H1 (cell line): ENCODE measurements at regions not wholly inside any gene's neighbourhood (a gene's known extent, or its start where the extent isn't known, plus 50 kb on each side); places are given as distances from the start of the nearest gene placed in this dataset.

Experiments
- CTCF ChIA-PET: fragments of 300-600 bp; sonication (Branson Sonifier 250); formaldehyde crosslinking; loops from one replicate; lab custom pipeline; 2021; ENCODE audit not compliant: partially characterized antibody; lab: Charles Lee
- POLR2A ChIA-PET: fragments of 300-600 bp; sonication (Branson Sonifier 250); formaldehyde crosslinking; loops from one replicate; lab custom pipeline; 2021; ENCODE audit warnings: inconsistent platforms; ENCODE audit not compliant: partially characterized antibody; lab: Charles Lee
- DNase-seq, 2 experiments: peaks; one replicate each; pipeline versions ENCODE4 v3.0.0 to v3.0.0-alpha.2; 2010 to 2022; ENCODE audit warnings: low spot score in 2 of 2, low read depth in 1 of 2, mixed read lengths in 1 of 2
- FAIRE-seq: peaks from 2 replicates; lab custom pipeline; 2011; peaks lifted over from hg19 to GRCh38; lab: Jason Lieb, UNC
- H2AFZ ChIP-seq: 2 replicates; pipeline ENCODE4 v1.8.1; 2012; ENCODE audit warnings: low read length, inconsistent platforms
- H2AK5ac ChIP-seq: 2 replicates; pipeline ENCODE4 v1.6.1; 2013; ENCODE audit warnings: low read depth, low read length
- H2BK120ac ChIP-seq: replicated peaks from 2 replicates; pipeline ENCODE3; 2013; ENCODE audit warnings: low read depth, low read length, inconsistent platforms
- H2BK12ac ChIP-seq: 2 replicates; pipeline ENCODE4 v1.6.1; 2013; ENCODE audit warnings: low read depth, low read length
- H2BK15ac ChIP-seq: 2 replicates; pipeline ENCODE4 v1.6.1; 2013; ENCODE audit warnings: low read length
- H2BK20ac ChIP-seq: 2 replicates; pipeline ENCODE4 v1.6.1; 2013; ENCODE audit warnings: low read length
- H2BK5ac ChIP-seq: 2 replicates; pipeline ENCODE4 v1.6.1; 2013; ENCODE audit warnings: low read depth, low read length
- H3K14ac ChIP-seq: 2 replicates; pipeline ENCODE4 v1.6.1; 2013; ENCODE audit warnings: inconsistent platforms; ENCODE audit not compliant: insufficient read length
- H3K18ac ChIP-seq: 2 replicates; pipeline ENCODE4 v1.6.1; 2013; ENCODE audit warnings: low read length; ENCODE audit errors: extremely low read depth
- H3K23ac ChIP-seq: 2 replicates; pipeline ENCODE4 v1.6.1; 2013; ENCODE audit warnings: inconsistent platforms; ENCODE audit not compliant: insufficient read length
- H3K23me2 ChIP-seq: 2 replicates; pipeline ENCODE4 v1.6.1; 2013; ENCODE audit warnings: low read depth, low read length
- H3K27ac ChIP-seq: 2 replicates; pipeline ENCODE4 v1.6.1; 2011; ENCODE audit warnings: low read depth, low read length, inconsistent platforms
- H3K27me3 ChIP-seq, 4 experiments: replicated peaks in 1 of 4; 1 replicate in 1 of 4; 2 replicates in 3 of 4; pipeline versions ENCODE4 v1.6.1 to v1.8.1; 2011 to 2013; ENCODE audit warnings: low read length in 3 of 4, mild to moderate bottlenecking in 3 of 4, inconsistent platforms in 2 of 4, mixed read lengths in 2 of 4, moderate library complexity in 1 of 4; ENCODE audit not compliant: control insufficient read depth in 3 of 4, insufficient read depth in 3 of 4; ENCODE audit errors: extremely low read depth in 1 of 4
- H3K36me3 ChIP-seq, 4 experiments: 2 replicates each; pipeline versions ENCODE4 v1.6.1 to v1.8.1; 2011 to 2013; ENCODE audit warnings: mild to moderate bottlenecking in 4 of 4, low read length in 3 of 4, moderate library complexity in 2 of 4, control low read depth in 1 of 4, inconsistent platforms in 1 of 4; ENCODE audit not compliant: insufficient read depth in 4 of 4, control insufficient read depth in 2 of 4
- H3K4ac ChIP-seq: replicated peaks from 2 replicates; pipeline ENCODE3; 2013; ENCODE audit warnings: low read length, low read depth, mixed read lengths, inconsistent platforms; ENCODE audit not compliant: insufficient read length
- H3K4me1 ChIP-seq, 4 experiments: replicated peaks in 1 of 4; 1 replicate in 1 of 4; 2 replicates in 3 of 4; pipeline versions ENCODE4 v1.6.1 to v1.8.1; 2011 to 2013; ENCODE audit warnings: low read length in 3 of 4, inconsistent platforms in 2 of 4, mixed read lengths in 1 of 4; ENCODE audit not compliant: insufficient read depth in 4 of 4, control insufficient read depth in 3 of 4
- H3K4me2 ChIP-seq, 2 experiments: 2 replicates each; pipeline versions ENCODE4 v1.6.1 to v1.8.1; 2011 to 2013; ENCODE audit warnings: low read depth in 2 of 2, low read length in 2 of 2, control low read depth in 1 of 2, inconsistent platforms in 1 of 2, mild to moderate bottlenecking in 1 of 2; ENCODE audit not compliant: insufficient read depth in 1 of 2
- H3K4me3 ChIP-seq, 4 experiments: fragments of 200-600, 300-600 bp in 1 of 4; sonication (generic), shearing (Covaris generic), sonication (Bioruptor Twin) in 1 of 4; 2 replicates each; pipeline versions ENCODE4 v1.5.1 to v1.8.1; 2011 to 2016; ENCODE audit warnings: low read length in 4 of 4, low read depth in 3 of 4, control low read depth in 2 of 4, inconsistent platforms in 2 of 4, mild to moderate bottlenecking in 2 of 4, mixed read lengths in 1 of 4, moderate library complexity in 1 of 4; ENCODE audit not compliant: insufficient read depth in 2 of 4; ENCODE audit errors: extremely low read depth in 1 of 4
- H3K56ac ChIP-seq: replicated peaks from 2 replicates; pipeline ENCODE3; 2013; ENCODE audit warnings: low read depth, mild to moderate bottlenecking, mixed read lengths, low read length, inconsistent platforms; ENCODE audit not compliant: insufficient read length
- H3K79me1 ChIP-seq: 2 replicates; pipeline ENCODE4 v1.6.1; 2013; ENCODE audit warnings: low read depth, low read length, control low read depth
- H3K79me2 ChIP-seq, 2 experiments: 2 replicates each; pipeline versions ENCODE4 v1.6.1 to v1.8.1; 2012 to 2013; ENCODE audit warnings: low read length in 2 of 2, mild to moderate bottlenecking in 2 of 2, inconsistent platforms in 1 of 2; ENCODE audit not compliant: insufficient read depth in 2 of 2, control insufficient read depth in 1 of 2
- H3K9ac ChIP-seq, 4 experiments: replicated peaks in 1 of 4; 1 replicate in 1 of 4; 2 replicates in 3 of 4; pipeline versions ENCODE4 v1.6.1 to v1.8.1; 2011 to 2013; ENCODE audit warnings: low read depth in 3 of 4, low read length in 3 of 4, control low read depth in 2 of 4, mild to moderate bottlenecking in 2 of 4, moderate library complexity in 2 of 4, inconsistent platforms in 1 of 4; ENCODE audit errors: extremely low read depth in 1 of 4
- H3K9me3 ChIP-seq, 2 experiments: 2 replicates each; pipeline versions ENCODE4 v1.6.1 to v1.8.1; 2012 to 2013; ENCODE audit warnings: mild to moderate bottlenecking in 2 of 2, moderate library complexity in 2 of 2, control low read depth in 1 of 2, inconsistent platforms in 1 of 2, low read depth in 1 of 2, low read length in 1 of 2, mixed read lengths in 1 of 2; ENCODE audit not compliant: insufficient read depth in 2 of 2
- H4K20me1 ChIP-seq, 2 experiments: replicated peaks in 1 of 2; 2 replicates each; pipeline versions ENCODE3 to v1.8.1; 2011 to 2013; ENCODE audit warnings: inconsistent platforms in 2 of 2, low read length in 2 of 2, mild to moderate bottlenecking in 1 of 2; ENCODE audit not compliant: insufficient read depth in 2 of 2, control insufficient read depth in 1 of 2
- H4K5ac ChIP-seq: 2 replicates; pipeline ENCODE4 v1.6.1; 2013; ENCODE audit warnings: low read length, low read depth, mixed read lengths, inconsistent platforms; ENCODE audit not compliant: insufficient read length
- H4K8ac ChIP-seq: 2 replicates; pipeline ENCODE4 v1.8.0; 2013; ENCODE audit warnings: mild to moderate bottlenecking, moderate library complexity, low read length, inconsistent platforms; ENCODE audit not compliant: insufficient read depth; ENCODE audit errors: extremely low read depth
- H4K91ac ChIP-seq: replicated peaks from 2 replicates; pipeline ENCODE3; 2013; ENCODE audit warnings: low read length, mixed read lengths, inconsistent platforms; ENCODE audit not compliant: insufficient read length
- ATF2 ChIP-seq: IDR thresholded peaks from 2 replicates; pipeline ENCODE4 v1.6.1; 2012; ENCODE audit warnings: low read length, inconsistent platforms
- ATF3 ChIP-seq: IDR thresholded peaks from 2 replicates; pipeline ENCODE4 v1.6.1; 2011; ENCODE audit warnings: low read depth, mild to moderate bottlenecking, low read length; ENCODE audit not compliant: insufficient read depth
- BCL11A ChIP-seq, 2 experiments: IDR thresholded peaks; one replicate each; pipeline ENCODE4 v1.6.1; 2011; ENCODE audit warnings: low read depth in 2 of 2, low read length in 2 of 2, mild to moderate bottlenecking in 2 of 2
- CEBPB ChIP-seq: IDR thresholded peaks from 2 replicates; pipeline ENCODE4 v1.6.1; 2012; ENCODE audit warnings: low read depth, low read length
- CHD1 ChIP-seq: IDR thresholded peaks from 2 replicates; pipeline ENCODE4 v1.6.1; 2012; ENCODE audit warnings: low read depth, low read length, improper control_type of control experiment
- FOSL1 ChIP-seq: IDR thresholded peaks from 2 replicates; pipeline ENCODE4 v1.6.1; 2011; ENCODE audit warnings: mild to moderate bottlenecking, low read depth, low read length, moderate library complexity; ENCODE audit not compliant: insufficient read depth
- GTF2F1 ChIP-seq: IDR thresholded peaks from 2 replicates; pipeline ENCODE4 v1.6.1; 2012; ENCODE audit warnings: low read depth, low read length, improper control_type of control experiment, borderline replicate concordance
- HDAC2 ChIP-seq, 2 experiments: fragments of 300-600 bp in 1 of 2; sonication (generic) in 1 of 2; IDR thresholded peaks; 2 replicates each; pipeline ENCODE4 v1.6.1; 2011 to 2012; ENCODE audit warnings: low read depth in 2 of 2, low read length in 2 of 2, mild to moderate bottlenecking in 2 of 2, moderate library complexity in 2 of 2, borderline replicate concordance in 1 of 2, inconsistent platforms in 1 of 2
- RAD21 ChIP-seq, 2 experiments: IDR thresholded peaks in 1 of 2; conservative IDR thresholded peaks in 1 of 2; 2 replicates each; pipeline ENCODE4 v1.6.1; 2011; ENCODE audit warnings: low read depth in 2 of 2, low read length in 2 of 2, improper control_type of control experiment in 1 of 2, inconsistent platforms in 1 of 2, mild to moderate bottlenecking in 1 of 2, moderate library complexity in 1 of 2
- SAP30 ChIP-seq: fragments of 300-600 bp; sonication (generic); IDR thresholded peaks from 2 replicates; pipeline ENCODE4 v1.7.1; 2012; ENCODE audit warnings: low read length, moderate library complexity, mild to moderate bottlenecking, inconsistent platforms; ENCODE audit not compliant: insufficient read depth, insufficient replicate concordance
- SIRT6 ChIP-seq: IDR thresholded peaks from one replicate; pipeline ENCODE4 v1.7.1; 2012; ENCODE audit warnings: low read length, inconsistent platforms
- SP1 ChIP-seq: IDR thresholded peaks from 2 replicates; pipeline ENCODE4 v1.6.1; 2011; ENCODE audit warnings: low read depth, low read length
- WGBS, 2 experiments: shearing (Covaris generic) in 1 of 2; methylation state at CpG; one replicate each; pipeline versions ENCODE4 v1.1.6 to v1.1.7; 2013 to 2015; ENCODE audit warnings: low lambda C conversion rate in 2 of 2, mixed read lengths in 2 of 2, inconsistent platforms in 1 of 2, low coverage in 1 of 2, missing lambda C conversion rate in 1 of 2; ENCODE audit not compliant: insufficient replicate concordance in 2 of 2, insufficient coverage in 1 of 2, insufficient read length in 1 of 2; ENCODE audit errors: extremely low coverage in 1 of 2, missing lambda C conversion rate in 1 of 2; 5-methylcytosine and 5-hydroxymethylcytosine counted together

- H4K20me1 ChIP-seq = no peaks in the 10 kb centered on the region
- no peaks in the 10 kb centered on the region for H3K4me1 ChIP-seq
- H3K4ac ChIP-seq = no peak overlapping the region
- no peak overlapping the region for H3K23ac ChIP-seq
- no peak overlapping the region for H2AFZ ChIP-seq
- H3K79me1 ChIP-seq = no peaks in the 10 kb centered on the region
- CTCF ChIA-PET = no interaction called here
- FAIRE-seq (no peak), DNase-seq (no peak)
- no peak overlapping the region for H4K5ac ChIP-seq
- no peak overlapping the region for H3K56ac ChIP-seq
- no peaks in the 10 kb centered on the region for H3K23me2 ChIP-seq
- H4K91ac ChIP-seq = no peak overlapping the region
- no peaks in the 10 kb centered on the region for H3K9me3 ChIP-seq
- no peaks in the 10 kb centered on the region for H3K79me2 ChIP-seq
- no peaks in the 10 kb centered on the region for H3K36me3 ChIP-seq
- POLR2A ChIA-PET = no interaction called here
- no peak overlapping the region for H2BK5ac ChIP-seq
- no peak overlapping the region for H2BK12ac ChIP-seq
- H3K14ac ChIP-seq = no peak overlapping the region
- H3K18ac ChIP-seq = no peak overlapping the region
- H3K27ac ChIP-seq = no peak overlapping the region
- H2BK120ac ChIP-seq = no peak overlapping the region
- H2BK20ac ChIP-seq = no peak overlapping the region
- no peak overlapping the region for H3K9ac ChIP-seq
- H3K27me3 ChIP-seq = no peaks in the 10 kb centered on the region
- no peak overlapping the region for H2AK5ac ChIP-seq
- no peak overlapping the region for H4K8ac ChIP-seq
- no peak overlapping the region for H3K4me2 ChIP-seq
- WGBS, 2 experiments = 91% methylated on average over 3 of the region's 3 CpGs; no CpG with 5 or more reads in 1 of the 2 experiments
- H2BK15ac ChIP-seq = no peak overlapping the region
- no peak overlapping the region for H3K4me3 ChIP-seq
- TF ChIP-seq SIRT6 (no peak), ATF3 (no peak), CEBPB (no peak), FOSL1 (no peak), ATF2 (no peak), GTF2F1 (no peak), RAD21 (IDR thresholded peaks at IDR 0.05 in 1 of 2, conservative IDR thresholded peaks at IDR 0.05 in 1 of 2; ENCODE audit: low read depth in 2 of 2, low read length in 2 of 2) (no peak), SP1 (no peak), CHD1 (no peak), SAP30 (no peak), HDAC2 (IDR thresholded peaks at IDR 0.05; ENCODE audit: borderline replicate concordance in 1 of 2, low read depth in 2 of 2, low read length in 2 of 2) (no peak), BCL11A (IDR thresholded peaks at IDR 0.05; ENCODE audit: low read depth in 2 of 2, low read length in 2 of 2) (no peak)
Measured at GRCh38 chr21:27633631-27634030, 666.7 kb upstream of the ADAMTS5 start.
